ENCODE measurements at regions not wholly inside any gene's neighbourhood (a gene's known extent, or its start where the extent isn't known, plus 50 kb on each side); places are given as distances from the start of the nearest gene placed in this dataset.

DNA sequence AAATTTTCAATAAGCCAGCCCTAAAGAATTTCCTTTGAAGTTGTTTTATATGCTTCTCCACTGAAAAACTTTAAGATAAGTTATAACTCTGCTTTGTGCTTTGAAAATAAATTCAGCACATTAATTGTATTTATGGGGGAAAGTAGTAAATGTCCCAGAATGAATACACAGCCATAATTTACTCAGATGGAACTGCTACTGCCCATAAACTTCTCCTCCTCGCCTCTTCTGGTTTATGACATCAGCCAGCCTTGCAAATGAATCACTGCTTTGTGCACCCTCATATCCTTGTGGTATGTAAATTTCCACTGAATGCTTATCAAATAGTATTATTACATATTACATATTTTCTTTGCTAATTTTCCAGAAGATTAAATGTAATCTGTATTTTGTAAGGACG is 302.0 kb downstream of the DIPK2A start:
- ATAC-seq (no peak), DNase-seq (no peak)

DNA sequence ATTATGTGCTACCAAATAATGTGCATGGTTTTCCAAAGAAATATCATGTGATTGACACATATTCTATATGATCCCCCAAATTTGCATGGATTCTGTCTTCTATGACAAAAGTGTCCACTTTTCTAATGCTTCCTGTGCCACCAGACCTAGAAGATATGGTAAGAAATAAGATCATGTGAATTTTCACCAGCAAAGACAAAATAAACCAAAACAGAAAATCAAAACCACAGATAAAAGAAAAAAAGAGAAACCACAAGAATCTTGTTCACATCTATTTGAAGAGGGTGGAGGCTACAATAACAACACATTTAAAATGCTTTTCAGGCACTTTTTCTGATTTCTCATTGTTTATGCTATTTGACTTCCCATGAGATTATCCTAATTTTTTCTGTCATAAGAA is 303.4 kb downstream of the DIPK2A start:
- Histone ChIP-seq H3K27me3 (no peaks in the 10 kb centered on the region), H3K4me1 (no peaks in the 10 kb centered on the region), H3K9me3 (no peaks in the 10 kb centered on the region), H3K36me3 (no peaks in the 10 kb centered on the region), H3K4me3 (no peak overlapping the region), H3K27ac (no peak overlapping the region)
- TF ChIP-seq, protein P1, sequence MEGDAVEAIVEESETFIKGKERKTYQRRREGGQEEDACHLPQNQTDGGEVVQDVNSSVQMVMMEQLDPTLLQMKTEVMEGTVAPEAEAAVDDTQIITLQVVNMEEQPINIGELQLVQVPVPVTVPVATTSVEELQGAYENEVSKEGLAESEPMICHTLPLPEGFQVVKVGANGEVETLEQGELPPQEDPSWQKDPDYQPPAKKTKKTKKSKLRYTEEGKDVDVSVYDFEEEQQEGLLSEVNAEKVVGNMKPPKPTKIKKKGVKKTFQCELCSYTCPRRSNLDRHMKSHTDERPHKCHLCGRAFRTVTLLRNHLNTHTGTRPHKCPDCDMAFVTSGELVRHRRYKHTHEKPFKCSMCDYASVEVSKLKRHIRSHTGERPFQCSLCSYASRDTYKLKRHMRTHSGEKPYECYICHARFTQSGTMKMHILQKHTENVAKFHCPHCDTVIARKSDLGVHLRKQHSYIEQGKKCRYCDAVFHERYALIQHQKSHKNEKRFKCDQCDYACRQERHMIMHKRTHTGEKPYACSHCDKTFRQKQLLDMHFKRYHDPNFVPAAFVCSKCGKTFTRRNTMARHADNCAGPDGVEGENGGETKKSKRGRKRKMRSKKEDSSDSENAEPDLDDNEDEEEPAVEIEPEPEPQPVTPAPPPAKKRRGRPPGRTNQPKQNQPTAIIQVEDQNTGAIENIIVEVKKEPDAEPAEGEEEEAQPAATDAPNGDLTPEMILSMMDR (IDR thresholded peaks at IDR 0.05), result no peak
- DNase-seq (no peak), ATAC-seq (no peak)
- intact Hi-C loops (cut with DNase I), result no loop called here

More for the DNA sequence above, 302.0 kb downstream of the DIPK2A start:
- H3K4me3 ChIP-seq, result no peak overlapping the region
- no peaks in the 10 kb centered on the region for H3K9me3 ChIP-seq
- no peaks in the 10 kb centered on the region for H3K27me3 ChIP-seq
- H3K27ac ChIP-seq, result no peak overlapping the region
- intact Hi-C loops (cut with DNase I), result no loop called here
- H3K4me1 ChIP-seq, result no peaks in the 10 kb centered on the region
- no peaks in the 10 kb centered on the region for H3K36me3 ChIP-seq
- TF ChIP-seq, protein P1 (IDR thresholded peaks at IDR 0.05), result no peak

DNA sequence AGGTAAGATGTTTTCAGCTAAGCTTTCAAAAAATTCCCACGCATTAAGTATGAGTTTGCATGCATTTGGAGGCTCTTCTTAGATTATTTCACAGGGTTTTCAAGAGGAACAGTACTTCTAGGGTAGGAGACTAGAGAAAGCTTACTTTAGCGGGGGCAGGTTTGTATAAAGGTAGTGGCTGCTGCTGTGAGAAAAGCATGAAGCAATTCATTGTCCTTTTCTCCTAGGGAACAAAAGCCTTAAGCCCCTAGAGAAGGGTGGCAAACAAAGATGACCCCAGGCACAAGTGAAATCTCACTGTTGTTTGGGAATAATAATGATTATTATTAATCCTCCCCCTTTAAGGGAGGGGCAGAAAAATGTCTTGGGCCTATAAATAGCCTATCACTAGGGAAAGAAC is 310.7 kb downstream of the DIPK2A start:
- Histone ChIP-seq H3K4me3 (no peak overlapping the region), H3K36me3 (no peaks in the 10 kb centered on the region), H3K4me1 (no peaks in the 10 kb centered on the region), H3K9me3 (no peaks in the 10 kb centered on the region), H3K27ac (no peak overlapping the region), H3K27me3 (no peaks in the 10 kb centered on the region)
- TF ChIP-seq, protein P1 (IDR thresholded peaks at IDR 0.05), result no peak
- no peak for ATAC-seq
- intact Hi-C loops (cut with DNase I), result no loop called here
- DNase-seq, result no peak

DNA sequence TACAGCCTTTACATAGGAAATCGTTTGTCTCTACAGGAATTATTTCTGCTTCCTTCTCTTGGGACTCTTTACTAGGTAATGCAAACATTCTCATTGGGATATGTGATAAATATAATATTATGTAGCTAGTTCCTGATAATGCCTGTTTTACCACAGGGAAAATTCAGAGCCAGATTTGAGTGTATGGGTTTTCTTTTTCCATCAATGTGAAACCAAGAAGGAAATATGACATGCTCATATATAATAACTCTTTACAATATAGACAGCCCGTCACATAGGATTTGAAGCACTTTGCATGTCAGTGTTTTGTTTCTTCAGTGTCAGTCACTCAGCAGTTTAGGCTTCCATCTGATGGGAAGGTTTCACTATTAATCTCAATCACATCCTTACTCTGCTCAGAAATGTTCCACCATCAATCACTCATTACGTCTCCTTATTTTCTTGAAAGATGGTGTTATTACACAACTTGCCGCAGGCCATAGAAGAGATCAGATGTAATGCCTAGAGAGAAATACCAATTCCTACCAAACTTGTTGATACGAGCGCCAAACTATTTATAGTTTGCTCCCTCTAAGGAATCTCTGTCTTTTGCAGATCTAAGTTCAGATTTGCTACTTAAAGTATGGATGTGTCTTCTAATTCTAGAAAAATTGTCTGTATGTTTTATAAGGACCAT is 314.8 kb downstream of the DIPK2A start:
- ATAC-seq, result no peak
- Histone ChIP-seq H3K4me3 (no peak overlapping the region), H3K4me1 (no peaks in the 10 kb centered on the region), H3K9me3 (peaks cover 0 to under 1% of the 10 kb centered on the region in 2 donors), H3K27ac (no peak overlapping the region), H3K36me3 (no peaks in the 10 kb centered on the region), H3K27me3 (no peaks in the 10 kb centered on the region)
- intact Hi-C loops (cut with DNase I), result no loop called here
- TF ChIP-seq, protein P1 (IDR thresholded peaks at IDR 0.05), result no peak
- no peak for DNase-seq

DNA sequence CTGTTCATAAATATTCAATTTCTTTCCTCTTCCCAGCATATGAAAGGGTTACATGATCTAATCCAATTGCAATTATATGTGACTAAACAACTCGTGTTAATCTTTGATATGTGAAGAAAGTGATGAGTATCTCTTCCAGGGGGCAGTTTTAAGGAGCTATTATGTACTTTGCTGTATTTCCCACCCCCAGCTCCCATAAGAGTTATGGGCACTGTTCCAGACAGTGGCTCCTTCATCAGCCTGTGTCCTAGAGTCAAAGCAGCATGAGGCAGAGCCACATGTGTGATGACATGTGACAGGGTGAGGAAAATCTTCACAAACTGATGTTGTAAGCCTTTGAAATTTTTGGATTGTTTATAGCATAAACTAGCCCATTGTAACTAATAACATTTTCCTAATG is 315.4 kb downstream of the DIPK2A start:
- no peak overlapping the region for H3K4me3 ChIP-seq
- DNase-seq, result no peak
- intact Hi-C loops (cut with DNase I), result no loop called here

More for the DNA sequence above, 315.4 kb downstream of the DIPK2A start:
- Histone ChIP-seq H3K27ac (no peak overlapping the region), H3K4me1 (no peaks in the 10 kb centered on the region), H3K9me3 (peaks cover 0 to 6% of the 10 kb centered on the region in 2 donors), H3K27me3 (no peaks in the 10 kb centered on the region), H3K36me3 (no peaks in the 10 kb centered on the region)
- no peak for ATAC-seq
- TF ChIP-seq, protein P1 (IDR thresholded peaks at IDR 0.05), result no peak

Measured in left lung (tissue), 4 donors.